SU-DHL-6 (cell line): ENCODE measurements at regions not wholly inside any gene's neighbourhood (a gene's known extent, or its start where the extent isn't known, plus 50 kb on each side); places are given as distances from the start of the nearest gene placed in this dataset.

Experiments used
- CTCF ChIP-seq: fragments of 200-600 bp; sonication (generic); IDR thresholded peaks from one replicate; pipeline ENCODE4 v1.5.1; 2017; ENCODE audit warnings: antibody characterized with exemption, mild to moderate bottlenecking, low read length, moderate library complexity; ENCODE audit not compliant: insufficient read depth, poor library complexity, severe bottlenecking
- EZH2phosphoT487 ChIP-seq: fragments of 200-600 bp; sonication (generic), shearing (Covaris generic); conservative IDR thresholded peaks from 2 replicates; pipeline ENCODE4 v1.6.1; 2018; ENCODE audit warnings: mild to moderate bottlenecking, antibody characterized with exemption, low read length, moderate library complexity, mixed read lengths

- TF ChIP-seq CTCF (no peak), EZH2phosphoT487 (no peak)
These were observed 693.2 kb upstream of the CCDC54 start for GRCh38 chr3:106683953-106684620.
